NCI-H774 (cell line): ENCODE measurements at regions not wholly inside any gene's neighbourhood (a gene's known extent, or its start where the extent isn't known, plus 50 kb on each side); places are given as distances from the start of the nearest gene placed in this dataset.

ENCODE experiments used
- DNase-seq: peaks from one replicate; lab custom pipeline; 2025; lab: John Stamatoyannopoulos, UW

- DNase-seq = no peak
Observed at GRCh38 chr3:40995271-40995670, 204.0 kb upstream of the CTNNB1 start.

DNA sequence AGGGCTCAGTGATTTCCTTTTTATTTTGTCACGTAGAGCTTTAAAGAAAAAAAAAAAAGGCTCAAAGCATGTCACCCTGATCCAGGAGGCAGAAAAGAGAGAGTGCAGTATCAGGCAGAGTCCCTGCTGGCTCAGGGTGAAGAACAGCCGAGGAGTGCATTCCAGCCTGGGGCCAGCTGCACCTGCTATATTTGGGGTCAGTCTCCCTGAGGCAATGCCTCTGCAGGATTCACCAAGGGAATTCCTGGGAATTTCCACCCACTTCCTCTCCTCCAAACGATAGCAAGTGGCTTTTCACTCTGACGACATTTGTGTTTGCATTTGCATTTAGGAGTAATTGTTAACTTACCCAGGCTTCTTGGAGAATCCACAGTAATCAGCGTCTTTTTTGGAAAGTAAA, 202.9 kb upstream of the CTNNB1 start:
- no peak for DNase-seq

DNA sequence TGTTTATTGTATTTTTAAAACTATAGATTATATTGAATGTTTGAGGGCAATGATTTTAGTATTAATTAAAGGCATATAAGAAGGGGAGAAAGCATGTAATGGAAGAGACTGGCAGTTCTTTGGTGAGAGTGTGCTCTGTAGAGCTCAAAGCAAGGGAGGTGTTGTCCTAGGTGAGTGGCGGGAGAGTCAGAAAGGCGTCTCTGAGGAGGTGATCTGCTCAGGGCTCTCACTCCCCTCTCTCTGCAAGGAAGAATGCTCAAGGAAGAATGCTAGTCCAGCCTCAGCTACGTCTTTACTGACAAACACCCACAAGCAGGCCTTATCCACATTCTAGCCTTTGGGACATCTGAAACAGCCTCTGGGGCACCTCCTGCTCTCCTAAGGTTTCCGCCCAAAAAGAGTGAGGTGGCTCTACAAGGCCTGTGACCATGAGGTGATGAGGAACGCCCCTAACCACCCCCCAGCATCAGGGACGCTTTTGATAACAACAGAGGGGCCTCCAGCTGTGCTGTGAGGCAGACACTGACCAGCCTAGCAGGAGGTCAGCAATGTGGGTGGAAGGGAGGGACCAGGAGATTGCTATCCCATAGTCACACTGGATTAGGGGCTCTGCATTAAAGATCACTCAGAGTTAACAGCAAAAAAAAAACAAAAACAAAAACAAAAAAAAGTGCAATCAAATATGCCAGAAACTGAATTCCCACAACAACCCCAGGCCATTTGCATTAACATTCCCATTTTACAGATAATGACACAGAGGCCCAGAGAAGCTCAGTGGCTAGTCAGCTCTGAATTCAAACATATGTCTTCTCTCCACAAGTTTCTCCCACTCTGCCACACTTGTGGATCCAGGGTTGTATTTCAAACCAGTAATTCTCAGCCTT, 202.2 kb upstream of the CTNNB1 start:
- no peak for DNase-seq

GRCh38 chr3:40997711-40998519, 201.4 kb upstream of the CTNNB1 start:
- no peak for DNase-seq

DNA sequence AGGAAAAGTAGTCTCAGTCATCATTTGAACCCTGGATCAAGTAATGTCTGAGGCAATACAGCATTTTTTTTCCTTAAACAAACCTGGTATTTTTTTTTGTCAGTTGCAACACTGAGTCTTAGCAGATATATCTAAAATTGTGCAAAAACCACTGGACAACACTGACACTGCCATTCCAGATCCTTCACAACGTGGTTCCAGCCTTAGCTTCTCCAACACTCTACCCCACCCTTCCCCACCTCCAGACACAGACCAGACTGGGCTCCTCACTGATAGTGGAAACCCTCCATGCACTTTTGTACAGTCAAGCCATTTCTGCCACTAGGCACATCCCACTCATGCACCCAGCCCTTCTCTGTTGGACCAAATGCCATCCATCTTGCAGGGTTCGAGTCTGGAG, 199.6 kb upstream of the CTNNB1 start:
- no peak for DNase-seq

DNA sequence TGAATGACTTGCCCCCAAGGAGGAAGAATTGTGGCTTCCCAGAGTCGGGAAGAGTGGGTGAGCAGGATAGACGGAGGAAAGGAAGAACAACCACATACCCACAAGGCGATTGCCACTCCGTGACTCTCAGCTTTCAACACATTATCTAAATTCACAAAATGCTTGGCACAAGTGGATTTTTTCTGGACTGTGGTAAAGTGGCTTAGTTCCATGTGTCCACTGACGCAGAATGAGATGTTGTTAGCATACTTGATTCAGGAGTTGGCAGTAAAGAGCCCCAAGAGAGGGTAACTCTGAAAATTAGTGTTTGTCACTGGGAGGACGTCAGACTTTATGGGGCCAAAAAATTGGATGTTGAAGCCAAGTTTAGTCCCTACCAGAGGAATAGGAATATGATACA, 198.8 kb upstream of the CTNNB1 start:
- DNase-seq = no peak

DNA sequence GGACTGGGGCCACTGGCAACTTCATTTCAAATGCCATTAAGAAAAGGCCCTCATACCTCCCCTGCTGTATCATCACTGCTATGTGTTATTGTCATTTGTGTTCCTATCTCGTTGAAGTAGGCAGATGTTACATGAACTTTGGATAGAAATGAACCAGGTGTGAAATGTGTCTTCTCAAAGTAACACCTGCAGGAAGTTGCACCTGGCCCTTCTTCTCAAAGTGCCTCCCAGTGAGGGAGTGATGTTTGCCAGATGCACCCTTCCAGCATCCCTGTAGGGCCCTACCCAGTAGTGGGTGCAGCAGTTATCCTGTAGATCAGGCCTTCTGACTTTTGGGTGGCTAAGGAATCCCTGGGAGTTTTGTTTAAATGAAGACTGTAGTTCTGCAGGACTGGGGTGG, 197.7 kb upstream of the CTNNB1 start:
- no peak for DNase-seq

GRCh38 chr3:41002104-41002503, 197.2 kb upstream of the CTNNB1 start:
- DNase-seq = no peak

- DNase-seq = no peak
Observed at GRCh38 chr3:41007399-41007798, 191.9 kb upstream of the CTNNB1 start.

GRCh38 chr3:41011854-41012253, 187.5 kb upstream of the CTNNB1 start:
- no peak for DNase-seq

DNA sequence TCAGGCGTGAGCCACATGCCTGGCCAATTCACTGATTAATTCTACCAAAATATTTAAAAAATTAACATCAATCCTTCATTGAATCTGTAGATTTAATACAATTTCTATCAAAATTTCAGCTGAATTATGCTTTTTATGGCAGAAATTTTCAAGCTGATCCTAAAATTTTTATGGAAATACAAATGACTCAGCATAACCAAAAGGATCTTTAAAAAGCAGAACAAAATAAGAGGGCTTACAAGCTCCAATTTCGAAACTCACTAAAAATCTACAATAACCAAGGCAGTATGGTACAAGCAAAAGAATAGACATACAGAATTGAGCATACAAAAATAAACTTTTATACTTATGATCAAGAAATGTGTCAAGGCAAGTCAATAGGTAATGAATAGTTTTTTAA, 180.4 kb upstream of the CTNNB1 start:
- no peak for DNase-seq

DNA sequence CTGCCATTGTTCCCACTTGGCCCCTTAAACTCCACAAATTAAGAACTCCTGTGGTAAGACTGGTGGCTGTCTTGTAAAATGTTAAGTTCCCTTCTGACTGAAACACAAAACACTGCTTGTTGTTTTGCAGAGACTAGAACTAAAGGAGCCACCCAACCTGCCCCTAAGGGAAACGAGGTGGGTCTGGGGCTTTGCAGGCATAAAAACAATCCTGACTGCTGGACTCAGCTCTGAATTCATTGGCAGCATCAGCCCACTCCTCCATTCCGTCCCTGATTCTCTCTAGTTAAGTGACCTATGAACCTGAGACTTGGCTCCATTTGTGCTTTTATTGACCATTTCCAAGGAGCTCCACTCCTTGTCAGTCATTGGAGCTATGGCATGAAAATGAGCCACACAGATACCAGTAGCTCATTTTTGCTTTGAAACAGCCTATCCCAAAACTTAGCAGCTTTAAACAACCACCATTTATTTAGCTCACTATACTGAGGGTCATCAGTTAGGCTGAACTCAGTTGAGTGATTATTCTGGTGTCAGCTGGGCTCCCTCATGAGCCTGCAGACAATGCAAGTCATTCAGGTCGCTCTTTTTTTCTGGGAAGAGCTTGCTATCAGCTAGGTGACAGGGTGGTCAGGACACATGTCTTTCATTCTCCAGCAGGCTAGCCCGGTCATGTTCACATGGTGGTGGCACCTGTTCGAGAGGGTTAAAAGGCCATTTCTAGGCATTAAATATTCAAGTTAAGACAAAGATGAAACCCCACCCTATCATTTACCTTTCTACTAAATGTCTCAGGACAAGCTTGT, 175.1 kb upstream of the CTNNB1 start:
- no peak for DNase-seq

DNA sequence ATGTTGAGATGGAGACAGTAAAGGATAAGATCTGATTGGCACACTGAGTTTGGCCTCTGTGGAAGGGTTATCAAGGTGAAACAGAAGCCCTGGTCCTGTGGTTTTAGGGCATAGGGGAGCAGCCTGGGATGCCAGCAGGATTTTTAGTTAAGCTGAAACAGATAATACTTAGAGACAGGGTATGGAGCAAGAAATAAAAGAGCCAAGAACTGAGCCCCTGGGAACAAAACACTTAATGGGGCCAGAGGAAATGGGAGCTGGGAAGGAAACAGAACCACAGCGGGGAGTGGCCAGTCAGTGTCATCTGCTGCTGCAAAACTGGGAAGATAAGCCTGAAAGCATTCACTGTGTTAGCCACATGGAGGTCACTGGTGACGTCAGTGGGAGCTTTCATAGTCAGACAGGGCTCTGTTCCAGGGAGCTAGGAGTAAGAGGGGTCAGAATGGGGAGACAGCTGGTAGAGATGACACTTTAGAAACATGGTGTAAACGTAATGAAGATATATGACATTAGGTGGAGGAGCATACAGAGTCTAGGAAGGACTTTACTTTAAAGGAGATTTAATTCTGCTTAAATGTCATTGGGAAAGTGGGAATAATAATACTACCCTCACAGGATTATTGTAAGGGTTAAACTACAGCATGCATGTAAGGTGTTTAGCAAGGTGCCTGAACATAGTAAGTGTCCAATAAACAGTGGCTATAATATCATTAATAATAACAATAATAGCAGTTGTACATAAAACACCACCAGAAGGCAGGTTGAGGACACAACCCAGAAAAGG, 172.7 kb upstream of the CTNNB1 start:
- no peak for DNase-seq

GRCh38 chr3:41029356-41029755, 169.9 kb upstream of the CTNNB1 start:
- no peak for DNase-seq

- no peak for DNase-seq
Observed at GRCh38 chr3:41030220-41030619, 169.1 kb upstream of the CTNNB1 start.

DNA sequence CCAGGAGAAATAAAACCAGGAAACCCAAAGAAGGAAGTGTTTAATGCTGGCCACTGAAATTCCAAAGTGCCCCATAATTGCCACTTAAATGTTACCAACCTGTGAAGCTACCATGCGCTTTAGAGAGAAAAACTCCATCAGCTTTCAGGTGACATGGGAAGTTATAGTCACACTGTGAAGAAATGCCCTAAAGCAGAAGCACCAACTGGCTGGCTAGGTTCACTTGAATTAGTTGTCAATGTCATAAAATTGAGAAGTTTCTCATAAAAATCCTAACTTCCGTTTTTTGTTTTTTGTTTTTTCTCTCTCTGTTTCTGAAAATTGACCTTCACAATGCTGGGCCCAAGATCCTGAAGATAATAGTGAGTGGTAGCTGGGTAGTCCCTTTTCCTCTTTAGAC, 167.9 kb upstream of the CTNNB1 start:
- no peak for DNase-seq

GRCh38 chr3:41033956-41034519, 165.3 kb upstream of the CTNNB1 start:
- no peak for DNase-seq

GRCh38 chr3:41035456-41036022, 163.8 kb upstream of the CTNNB1 start:
- DNase-seq = no peak

- DNase-seq = no peak
Observed at GRCh38 chr3:41037651-41038334, 161.5 kb upstream of the CTNNB1 start.

GRCh38 chr3:41040256-41040655, 159.0 kb upstream of the CTNNB1 start:
- no peak for DNase-seq
